ENCODE measurements at regions not wholly inside any gene's neighbourhood (a gene's known extent, or its start where the extent isn't known, plus 50 kb on each side); places are given as distances from the start of the nearest gene placed in this dataset.

GRCh38 chr13:109285586-109285985, 500.8 kb downstream of the IRS2 start:
- no peak for TF ChIP-seq EP300 (IDR thresholded peaks at IDR 0.05)
- TF ChIP-seq, protein P1, sequence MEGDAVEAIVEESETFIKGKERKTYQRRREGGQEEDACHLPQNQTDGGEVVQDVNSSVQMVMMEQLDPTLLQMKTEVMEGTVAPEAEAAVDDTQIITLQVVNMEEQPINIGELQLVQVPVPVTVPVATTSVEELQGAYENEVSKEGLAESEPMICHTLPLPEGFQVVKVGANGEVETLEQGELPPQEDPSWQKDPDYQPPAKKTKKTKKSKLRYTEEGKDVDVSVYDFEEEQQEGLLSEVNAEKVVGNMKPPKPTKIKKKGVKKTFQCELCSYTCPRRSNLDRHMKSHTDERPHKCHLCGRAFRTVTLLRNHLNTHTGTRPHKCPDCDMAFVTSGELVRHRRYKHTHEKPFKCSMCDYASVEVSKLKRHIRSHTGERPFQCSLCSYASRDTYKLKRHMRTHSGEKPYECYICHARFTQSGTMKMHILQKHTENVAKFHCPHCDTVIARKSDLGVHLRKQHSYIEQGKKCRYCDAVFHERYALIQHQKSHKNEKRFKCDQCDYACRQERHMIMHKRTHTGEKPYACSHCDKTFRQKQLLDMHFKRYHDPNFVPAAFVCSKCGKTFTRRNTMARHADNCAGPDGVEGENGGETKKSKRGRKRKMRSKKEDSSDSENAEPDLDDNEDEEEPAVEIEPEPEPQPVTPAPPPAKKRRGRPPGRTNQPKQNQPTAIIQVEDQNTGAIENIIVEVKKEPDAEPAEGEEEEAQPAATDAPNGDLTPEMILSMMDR (IDR thresholded peaks at IDR 0.05): no peak
- no peak for TF ChIP-seq POLR2A (IDR thresholded peaks at IDR 0.05)
- DNase-seq: no peak
- Histone ChIP-seq H3K36me3 (no peaks in the 10 kb centered on the region), H3K4me3 (no peak overlapping the region), H3K27ac (no peak overlapping the region), H3K9me3 (no peaks in the 10 kb centered on the region), H3K4me1 (ENCODE audit: insufficient read depth) (no peaks in the 10 kb centered on the region), H3K27me3 (no peaks in the 10 kb centered on the region)
- WGBS, 3 donors: 94 to 98% (median 95%) methylated on average over 2 of the region's 2 CpGs
- intact Hi-C loops (cut with DNase I): no loop called here

GRCh38 chr13:109281903-109282635, 504.3 kb downstream of the IRS2 start:
- Histone ChIP-seq H3K27ac (no peak overlapping the region), H3K9me3 (no peaks in the 10 kb centered on the region), H3K4me3 (no peak overlapping the region), H3K4me1 (ENCODE audit: insufficient read depth) (no peaks in the 10 kb centered on the region), H3K27me3 (no peaks in the 10 kb centered on the region), H3K36me3 (no peaks in the 10 kb centered on the region)
- WGBS, 3 donors: 72 to 87% (median 73%) methylated on average over 11 of the region's 11 CpGs
- intact Hi-C loops (cut with DNase I): no loop called here
- TF ChIP-seq POLR2A (IDR thresholded peaks at IDR 0.05) (no peak), EP300 (IDR thresholded peaks at IDR 0.05) (no peak)
- TF ChIP-seq, protein P1 (IDR thresholded peaks at IDR 0.05): no peak
- no peak for DNase-seq

DNA sequence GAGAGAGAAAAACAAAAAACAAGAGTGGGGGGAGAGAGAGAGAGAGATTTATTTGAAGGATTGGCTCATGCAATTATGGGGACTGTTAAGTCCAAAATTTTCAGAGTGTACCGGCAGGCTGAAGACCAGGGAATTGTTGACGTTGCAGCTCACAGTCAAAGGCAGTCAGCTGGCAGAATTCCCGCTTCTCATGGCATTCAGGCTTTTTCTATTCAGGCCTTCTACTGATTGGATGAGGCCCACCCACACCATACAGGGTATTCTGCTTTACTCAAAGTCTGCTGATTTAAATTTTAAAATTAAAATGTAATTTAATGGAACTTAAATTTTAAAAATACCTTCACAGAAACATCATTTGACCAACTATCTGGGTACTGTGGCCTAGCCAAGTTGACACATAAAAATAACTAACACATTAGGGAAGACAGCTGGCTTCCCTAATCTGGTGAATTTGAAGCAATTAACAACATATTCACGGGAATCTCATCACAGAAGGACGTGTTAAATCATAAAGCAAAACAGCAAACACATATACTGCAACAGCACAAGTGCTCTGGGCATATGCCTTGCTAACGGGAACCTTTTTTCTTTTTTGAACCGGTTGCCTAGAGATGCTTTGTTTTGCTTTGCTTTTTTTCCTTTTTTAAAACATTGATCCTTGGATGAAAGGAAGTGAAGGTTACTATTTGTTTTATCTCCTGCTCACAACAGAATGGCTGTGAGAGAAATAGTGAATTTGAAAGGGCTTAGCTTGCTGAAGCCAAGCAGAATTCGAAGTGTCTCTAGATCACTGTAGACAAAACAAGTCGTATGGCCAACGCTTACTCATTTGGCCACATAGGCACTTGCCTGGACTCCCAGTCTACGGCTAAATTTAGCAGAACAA, 505.1 kb downstream of the IRS2 start:
- no peaks in the 10 kb centered on the region for H3K36me3 ChIP-seq
- no peak overlapping the region for H3K4me3 ChIP-seq
- H3K27me3 ChIP-seq: no peaks in the 10 kb centered on the region
- TF ChIP-seq, protein P1 (IDR thresholded peaks at IDR 0.05): no peak
- TF ChIP-seq POLR2A (IDR thresholded peaks at IDR 0.05) (no peak), EP300 (IDR thresholded peaks at IDR 0.05) (no peak)
- intact Hi-C loops (cut with DNase I): no loop called here
- no peaks in the 10 kb centered on the region for H3K4me1 ChIP-seq (ENCODE audit: insufficient read depth)
- H3K27ac ChIP-seq: no peak overlapping the region
- 19 to 41% (median 20%) methylated on average over 11 of the region's 11 CpGs for WGBS, 3 donors
- no peak for DNase-seq
- H3K9me3 ChIP-seq: no peaks in the 10 kb centered on the region

DNA sequence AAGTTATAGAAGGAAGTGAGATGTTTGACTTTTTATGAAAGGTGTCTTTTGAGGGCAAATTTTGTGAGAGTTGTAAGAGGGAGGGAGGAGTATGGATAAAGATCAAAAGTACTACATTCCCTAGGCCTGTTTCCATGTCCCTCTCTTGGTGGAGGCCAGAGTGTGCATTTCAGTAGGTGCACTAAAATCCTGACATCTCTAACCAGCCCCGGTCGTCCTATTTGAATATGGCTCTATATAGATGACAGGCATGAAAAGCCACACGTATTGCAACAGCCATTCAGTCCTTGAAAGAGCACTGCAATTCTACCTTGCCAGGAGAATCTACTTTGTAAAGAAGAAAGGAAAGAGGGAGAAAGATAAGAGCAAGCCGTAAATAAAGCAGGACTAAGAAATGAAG, 510.1 kb downstream of the IRS2 start:
- Histone ChIP-seq H3K27ac (no peak overlapping the region), H3K4me1 (ENCODE audit: insufficient read depth) (peaks cover 2% of the 10 kb centered on the region), H3K36me3 (no peaks in the 10 kb centered on the region), H3K9me3 (no peaks in the 10 kb centered on the region), H3K4me3 (no peak overlapping the region), H3K27me3 (no peaks in the 10 kb centered on the region)
- no peak for DNase-seq
- WGBS, 3 donors: 91 to 97% (median 94%) methylated on average over 4 of the region's 4 CpGs
- TF ChIP-seq EP300 (IDR thresholded peaks at IDR 0.05) (no peak), POLR2A (IDR thresholded peaks at IDR 0.05) (no peak)
- TF ChIP-seq, protein P1 (IDR thresholded peaks at IDR 0.05): no peak
- intact Hi-C loops (cut with DNase I): no loop called here
